ENCODE measurements at regions not wholly inside any gene's neighbourhood (a gene's known extent, or its start where the extent isn't known, plus 50 kb on each side); places are given as distances from the start of the nearest gene placed in this dataset.

DNA sequence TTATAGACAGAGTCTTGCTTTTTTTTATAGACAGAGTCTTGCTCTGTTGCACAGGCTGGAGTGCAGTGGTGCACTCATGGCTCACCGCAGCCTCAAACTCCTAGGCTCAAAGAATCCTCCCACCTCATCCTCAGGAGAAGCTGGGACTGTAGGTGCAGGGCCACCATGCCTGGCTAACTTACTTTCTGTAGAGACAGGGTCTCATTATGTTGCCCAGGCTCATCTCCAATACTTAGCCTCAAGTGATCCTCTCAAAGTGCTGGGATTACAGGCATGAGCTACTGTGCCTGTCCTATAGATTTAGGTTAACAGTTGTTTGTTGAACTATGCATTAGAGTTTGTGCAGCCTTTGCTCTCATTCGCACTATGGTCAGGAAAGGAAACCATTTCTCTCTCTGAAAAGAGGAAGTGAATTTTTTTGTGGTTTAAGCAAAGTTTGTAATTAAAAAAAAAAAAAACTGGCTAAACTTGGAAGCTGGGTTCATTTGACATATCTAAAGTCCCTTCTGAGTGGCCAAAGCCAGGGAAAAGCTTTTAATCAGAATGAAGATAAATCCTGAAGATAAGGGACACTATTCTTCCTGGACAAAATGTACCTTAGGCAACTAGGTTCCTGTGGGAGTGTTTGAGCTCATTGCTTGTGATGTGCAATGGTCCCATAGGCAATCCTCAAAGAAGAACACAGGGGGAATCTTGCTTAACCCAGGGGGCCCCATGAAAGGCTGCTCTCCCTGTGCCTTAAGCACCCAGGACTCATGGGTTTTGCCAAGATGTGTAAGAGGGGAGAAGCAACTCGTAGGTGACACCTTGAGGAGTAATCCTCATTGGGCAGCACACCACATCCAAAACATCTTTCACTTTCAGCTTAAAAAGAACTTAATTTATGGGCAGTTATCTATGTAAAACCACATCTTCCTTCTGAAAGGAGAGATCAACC lies 201.7 kb downstream of the MREG start:
- DNase-seq (ENCODE audit: extremely low spot score): no peak
- no peak for TF ChIP-seq FOXK2 (IDR thresholded peaks at IDR 0.05)
- no peak for TF ChIP-seq BHLHE40 (IDR thresholded peaks at IDR 0.05; ENCODE audit: borderline replicate concordance)
- TF ChIP-seq SP1 (IDR thresholded peaks at IDR 0.05): no peak
- no peak for TF ChIP-seq FOXM1 (IDR thresholded peaks at IDR 0.05; ENCODE audit: borderline replicate concordance)
- no peak for TF ChIP-seq NFRKB (IDR thresholded peaks at IDR 0.05)
- TF ChIP-seq L3MBTL2 (conservative IDR thresholded peaks at IDR 0.05): no peak
- TF ChIP-seq SUZ12 (IDR thresholded peaks at IDR 0.05): no peak
- no peak for TF ChIP-seq CTBP1 (IDR thresholded peaks at IDR 0.05; ENCODE audit: borderline replicate concordance)
- TF ChIP-seq ZNF384 (IDR thresholded peaks at IDR 0.05): no peak
- TF ChIP-seq ELF4 (IDR thresholded peaks at IDR 0.05): no peak
- no peak for TF ChIP-seq ARNT (IDR thresholded peaks at IDR 0.05)
- TF ChIP-seq TARDBP (IDR thresholded peaks at IDR 0.05): no peak
- TF ChIP-seq HDGF (IDR thresholded peaks at IDR 0.05; ENCODE audit: borderline replicate concordance): no peak
- TF ChIP-seq FOXA1 (IDR thresholded peaks at IDR 0.05): no peak
- no peak for TF ChIP-seq LEF1 (IDR thresholded peaks at IDR 0.05; ENCODE audit: borderline replicate concordance)
- TF ChIP-seq, protein P1, sequence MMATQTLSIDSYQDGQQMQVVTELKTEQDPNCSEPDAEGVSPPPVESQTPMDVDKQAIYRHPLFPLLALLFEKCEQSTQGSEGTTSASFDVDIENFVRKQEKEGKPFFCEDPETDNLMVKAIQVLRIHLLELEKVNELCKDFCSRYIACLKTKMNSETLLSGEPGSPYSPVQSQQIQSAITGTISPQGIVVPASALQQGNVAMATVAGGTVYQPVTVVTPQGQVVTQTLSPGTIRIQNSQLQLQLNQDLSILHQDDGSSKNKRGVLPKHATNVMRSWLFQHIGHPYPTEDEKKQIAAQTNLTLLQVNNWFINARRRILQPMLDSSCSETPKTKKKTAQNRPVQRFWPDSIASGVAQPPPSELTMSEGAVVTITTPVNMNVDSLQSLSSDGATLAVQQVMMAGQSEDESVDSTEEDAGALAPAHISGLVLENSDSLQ (IDR thresholded peaks at IDR 0.05): no peak
- ChIA-PET CTCF (interaction anchor here (0.6 kb wide), 1 partner anchor 15 kb away, joined by 3 read pairs; no protein-coding TSS in a partner anchor), POLR2A (no interaction called here)

DNA sequence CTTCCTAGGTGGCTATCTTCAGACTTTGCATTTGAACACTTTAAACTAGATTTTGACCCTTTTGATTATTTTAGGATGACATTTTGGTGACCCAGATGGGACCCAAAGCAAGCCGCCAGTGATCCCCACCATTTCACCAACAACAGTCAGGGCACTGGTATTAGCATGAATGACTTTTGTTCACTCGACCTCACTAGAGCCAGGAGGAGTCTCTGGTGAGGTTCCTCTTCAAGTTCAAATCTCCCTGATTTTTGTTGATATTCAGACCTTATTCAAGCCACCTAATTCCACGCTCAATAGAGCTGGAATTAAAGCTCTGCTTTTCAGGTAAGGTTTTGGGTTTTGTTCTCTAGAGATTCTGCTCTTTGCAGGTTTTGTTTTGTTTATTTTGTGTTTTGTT lies 202.3 kb downstream of the MREG start:
- ChIA-PET CTCF (no interaction called here), POLR2A (no interaction called here)
- DNase-seq (ENCODE audit: extremely low spot score): no peak
- TF ChIP-seq NFRKB (IDR thresholded peaks at IDR 0.05) (no peak), FOXA1 (IDR thresholded peaks at IDR 0.05) (no peak), SP1 (IDR thresholded peaks at IDR 0.05) (no peak), TARDBP (IDR thresholded peaks at IDR 0.05) (no peak), LEF1 (IDR thresholded peaks at IDR 0.05; ENCODE audit: borderline replicate concordance) (no peak), L3MBTL2 (conservative IDR thresholded peaks at IDR 0.05) (no peak), FOXM1 (IDR thresholded peaks at IDR 0.05; ENCODE audit: borderline replicate concordance) (no peak), BHLHE40 (IDR thresholded peaks at IDR 0.05; ENCODE audit: borderline replicate concordance) (no peak), HDGF (IDR thresholded peaks at IDR 0.05; ENCODE audit: borderline replicate concordance) (no peak), SUZ12 (IDR thresholded peaks at IDR 0.05) (no peak)

DNA sequence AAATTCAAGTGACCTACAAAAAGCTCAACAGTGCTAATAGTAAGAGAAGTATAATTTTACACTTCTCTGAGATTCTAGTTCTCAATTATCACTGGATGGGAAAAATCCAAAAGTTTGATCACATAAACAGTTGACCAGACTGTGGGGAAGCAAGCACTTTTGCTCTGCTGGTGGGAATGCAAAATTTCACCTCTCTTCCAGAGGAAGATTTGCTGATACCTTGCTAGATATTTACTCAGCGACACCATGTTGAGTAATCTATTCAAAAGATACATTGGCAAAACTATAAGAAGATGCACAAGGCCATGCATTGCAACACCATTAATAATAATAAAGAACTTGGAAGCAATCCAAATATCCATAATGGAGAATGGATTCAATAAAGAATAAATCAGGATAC lies 204.4 kb downstream of the MREG start:
- DNase-seq (ENCODE audit: extremely low spot score): no peak
- TF ChIP-seq FOXM1 (IDR thresholded peaks at IDR 0.05; ENCODE audit: borderline replicate concordance) (no peak), CTBP1 (IDR thresholded peaks at IDR 0.05; ENCODE audit: borderline replicate concordance) (no peak), SP1 (IDR thresholded peaks at IDR 0.05) (no peak), BHLHE40 (IDR thresholded peaks at IDR 0.05; ENCODE audit: borderline replicate concordance) (no peak), ZNF384 (IDR thresholded peaks at IDR 0.05) (no peak), SUZ12 (IDR thresholded peaks at IDR 0.05) (no peak), FOXA1 (IDR thresholded peaks at IDR 0.05) (no peak), NFRKB (IDR thresholded peaks at IDR 0.05) (no peak), HDGF (IDR thresholded peaks at IDR 0.05; ENCODE audit: borderline replicate concordance) (no peak), ELF4 (IDR thresholded peaks at IDR 0.05) (no peak), L3MBTL2 (conservative IDR thresholded peaks at IDR 0.05) (no peak), TARDBP (IDR thresholded peaks at IDR 0.05) (no peak), LEF1 (IDR thresholded peaks at IDR 0.05; ENCODE audit: borderline replicate concordance) (no peak), FOXK2 (IDR thresholded peaks at IDR 0.05) (no peak)
- TF ChIP-seq, protein P1 (IDR thresholded peaks at IDR 0.05): no peak
- ChIA-PET CTCF (interaction anchor here (0.7 kb wide), 1 partner anchor 21 kb away, joined by 3 read pairs; no protein-coding TSS in a partner anchor), POLR2A (no interaction called here)

DNA sequence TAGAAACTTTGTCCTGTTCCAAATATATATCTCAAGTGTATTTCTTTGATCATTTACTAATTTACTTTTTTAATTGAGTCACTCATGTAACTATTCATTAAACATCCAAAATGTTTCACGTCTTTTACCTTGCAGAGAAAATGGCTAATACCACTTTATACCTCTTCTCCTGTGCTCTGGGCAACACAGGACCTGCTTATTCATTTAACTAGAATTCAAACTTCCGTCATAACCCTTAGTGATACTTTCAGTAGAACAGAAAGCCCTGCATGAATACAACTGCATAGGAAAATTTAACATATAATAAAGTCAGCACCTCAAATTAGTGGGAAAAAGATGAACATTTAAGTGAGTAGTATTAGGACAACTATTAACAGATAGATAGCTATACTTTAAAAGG lies 205.2 kb downstream of the MREG start:
- CTCF ChIA-PET: no interaction called here
- POLR2A ChIA-PET: no interaction called here
- TF ChIP-seq FOXM1 (IDR thresholded peaks at IDR 0.05; ENCODE audit: borderline replicate concordance) (no peak), ELF4 (IDR thresholded peaks at IDR 0.05) (no peak), TARDBP (IDR thresholded peaks at IDR 0.05) (no peak), FOXK2 (IDR thresholded peaks at IDR 0.05) (no peak), SP1 (IDR thresholded peaks at IDR 0.05) (no peak)
- no peak for DNase-seq (ENCODE audit: extremely low spot score)

DNA sequence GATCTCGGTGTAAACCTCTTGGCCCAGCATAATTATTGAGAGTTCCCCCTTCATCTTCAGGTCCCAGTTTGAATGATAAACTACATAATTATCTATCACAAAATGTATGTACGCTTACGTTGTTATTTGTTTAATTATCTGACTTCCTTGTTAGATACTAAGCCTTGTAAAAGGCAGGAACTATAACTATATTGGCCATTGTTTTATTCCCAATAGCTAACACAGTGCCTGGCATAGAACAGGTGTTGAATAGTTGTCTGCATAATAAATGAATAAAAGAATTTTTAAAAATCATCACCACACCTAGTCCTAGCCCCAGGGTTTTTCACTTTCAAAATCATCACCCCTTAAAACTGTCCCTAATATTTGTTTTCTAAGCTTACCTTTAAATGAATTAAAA lies 207.9 kb downstream of the MREG start:
- POLR2A ChIA-PET: no interaction called here
- CTCF ChIA-PET: no interaction called here
- TF ChIP-seq, protein P1 (IDR thresholded peaks at IDR 0.05): no peak
- TF ChIP-seq FOXM1 (IDR thresholded peaks at IDR 0.05; ENCODE audit: borderline replicate concordance) (no peak), SUZ12 (IDR thresholded peaks at IDR 0.05) (no peak), BHLHE40 (IDR thresholded peaks at IDR 0.05; ENCODE audit: borderline replicate concordance) (no peak), FOXK2 (IDR thresholded peaks at IDR 0.05) (no peak), ZNF384 (IDR thresholded peaks at IDR 0.05) (no peak), LEF1 (IDR thresholded peaks at IDR 0.05; ENCODE audit: borderline replicate concordance) (no peak), ELF4 (IDR thresholded peaks at IDR 0.05) (no peak), NFRKB (IDR thresholded peaks at IDR 0.05) (no peak)
- no peak for DNase-seq (ENCODE audit: extremely low spot score)

DNA sequence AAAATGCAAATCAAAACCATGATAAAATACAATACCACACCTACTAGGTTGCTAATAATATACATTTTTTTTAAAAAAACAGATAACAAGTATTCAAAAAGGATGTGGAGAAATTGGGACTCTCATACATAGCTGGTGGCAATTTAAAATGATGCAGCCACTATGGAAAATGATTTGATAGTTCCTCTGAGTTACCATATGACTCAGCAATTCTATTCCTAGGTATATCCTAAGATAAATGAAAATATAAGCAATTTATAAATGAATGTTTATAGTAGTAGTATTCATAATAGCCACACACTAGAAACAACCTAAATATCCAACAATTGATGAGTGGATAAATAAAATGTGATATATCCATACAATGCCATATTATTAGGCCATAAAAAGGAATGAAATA lies 210.2 kb downstream of the MREG start:
- DNase-seq (ENCODE audit: extremely low spot score): no peak
- ChIA-PET CTCF (no interaction called here), POLR2A (no interaction called here)
- TF ChIP-seq ARNT (IDR thresholded peaks at IDR 0.05) (no peak), LEF1 (IDR thresholded peaks at IDR 0.05; ENCODE audit: borderline replicate concordance) (no peak), ZNF384 (IDR thresholded peaks at IDR 0.05) (no peak), SUZ12 (IDR thresholded peaks at IDR 0.05) (no peak), NFRKB (IDR thresholded peaks at IDR 0.05) (no peak), L3MBTL2 (conservative IDR thresholded peaks at IDR 0.05) (no peak), CTBP1 (IDR thresholded peaks at IDR 0.05; ENCODE audit: borderline replicate concordance) (no peak), FOXK2 (IDR thresholded peaks at IDR 0.05) (no peak), TARDBP (IDR thresholded peaks at IDR 0.05) (no peak), FOXA1 (IDR thresholded peaks at IDR 0.05) (no peak)

All from HEK293T (cell line).